ENCODE measurements at regions not wholly inside any gene's neighbourhood (a gene's known extent, or its start where the extent isn't known, plus 50 kb on each side); places are given as distances from the start of the nearest gene placed in this dataset.

- TF ChIP-seq TAF1 (IDR thresholded peaks at IDR 0.05; ENCODE audit: borderline replicate concordance, insufficient read depth, low read length) = no peak
- no peak for TF ChIP-seq REST (IDR thresholded peaks at IDR 0.05; ENCODE audit: insufficient read depth in 1 of 2, low read depth in 2 of 2, low read length in 2 of 2)
- TF ChIP-seq POLR2AphosphoS5 (IDR thresholded peaks at IDR 0.05; ENCODE audit: low read depth, low read length) = no peak
- no peak for TF ChIP-seq SIN3A (IDR thresholded peaks at IDR 0.05; ENCODE audit: borderline replicate concordance, insufficient read depth, low read length)
- no peak for TF ChIP-seq FOXP2 (optimal IDR thresholded peaks at IDR 0.05; ENCODE audit: borderline replicate concordance, extremely low read depth, extremely low read length, insufficient read depth)
These were observed 361.3 kb upstream of the SFSWAP start for GRCh38 chr12:131349397-131350127.

GRCh38 chr12:131350943-131351318 lies 360.0 kb upstream of the SFSWAP start:
- no peak for TF ChIP-seq POLR2AphosphoS5 (IDR thresholded peaks at IDR 0.05; ENCODE audit: low read depth, low read length)
- no peak for TF ChIP-seq REST (IDR thresholded peaks at IDR 0.05; ENCODE audit: insufficient read depth in 1 of 2, low read depth in 2 of 2, low read length in 2 of 2)
- no peak for TF ChIP-seq FOXP2 (optimal IDR thresholded peaks at IDR 0.05; ENCODE audit: borderline replicate concordance, extremely low read depth, extremely low read length, insufficient read depth)
- TF ChIP-seq SIN3A (IDR thresholded peaks at IDR 0.05; ENCODE audit: borderline replicate concordance, insufficient read depth, low read length) = no peak
- TF ChIP-seq TAF1 (IDR thresholded peaks at IDR 0.05; ENCODE audit: borderline replicate concordance, insufficient read depth, low read length) = no peak

- TF ChIP-seq FOXP2 (optimal IDR thresholded peaks at IDR 0.05; ENCODE audit: borderline replicate concordance, extremely low read depth, extremely low read length, insufficient read depth) = no peak
- TF ChIP-seq TAF1 (IDR thresholded peaks at IDR 0.05; ENCODE audit: borderline replicate concordance, insufficient read depth, low read length) = no peak
- TF ChIP-seq SIN3A (IDR thresholded peaks at IDR 0.05; ENCODE audit: borderline replicate concordance, insufficient read depth, low read length) = no peak
- TF ChIP-seq POLR2AphosphoS5 (IDR thresholded peaks at IDR 0.05; ENCODE audit: low read depth, low read length) = no peak
- TF ChIP-seq REST (IDR thresholded peaks at IDR 0.05; ENCODE audit: insufficient read depth in 1 of 2, low read depth in 2 of 2, low read length in 2 of 2) = no peak
These were observed 359.4 kb upstream of the SFSWAP start for GRCh38 chr12:131351319-131352028.

- TF ChIP-seq POLR2AphosphoS5 (IDR thresholded peaks at IDR 0.05; ENCODE audit: low read depth, low read length) (no peak), TAF1 (IDR thresholded peaks at IDR 0.05; ENCODE audit: borderline replicate concordance, insufficient read depth, low read length) (no peak), FOXP2 (optimal IDR thresholded peaks at IDR 0.05; ENCODE audit: borderline replicate concordance, extremely low read depth, extremely low read length, insufficient read depth) (no peak), SIN3A (IDR thresholded peaks at IDR 0.05; ENCODE audit: borderline replicate concordance, insufficient read depth, low read length) (no peak), REST (IDR thresholded peaks at IDR 0.05; ENCODE audit: insufficient read depth in 1 of 2, low read depth in 2 of 2, low read length in 2 of 2) (no peak)
These were observed 358.5 kb upstream of the SFSWAP start for GRCh38 chr12:131352296-131352900.

Data from PFSK-1 (cell line).